Epithelial cell of esophagus (primary cell): ENCODE measurements at regions not wholly inside any gene's neighbourhood (a gene's known extent, or its start where the extent isn't known, plus 50 kb on each side); places are given as distances from the start of the nearest gene placed in this dataset.

ENCODE experiments used
- DNase-seq: peaks from one replicate; pipeline ENCODE4 v3.0.0; 2010; ENCODE audit warnings: low read depth
- H3K4me3 ChIP-seq: 2 replicates; pipeline ENCODE4 v1.5.1; 2011; ENCODE audit warnings: mild to moderate bottlenecking, low read length, control low read depth
- TF ChIP-seq, protein P1 (sequence below): IDR thresholded peaks from 2 replicates; pipeline ENCODE4 v1.5.1; 2011; ENCODE audit warnings: low read depth, mild to moderate bottlenecking, low read length, control low read depth, inconsistent platforms; ENCODE audit not compliant: insufficient read depth; ENCODE audit errors: missing control alignments

DNA sequence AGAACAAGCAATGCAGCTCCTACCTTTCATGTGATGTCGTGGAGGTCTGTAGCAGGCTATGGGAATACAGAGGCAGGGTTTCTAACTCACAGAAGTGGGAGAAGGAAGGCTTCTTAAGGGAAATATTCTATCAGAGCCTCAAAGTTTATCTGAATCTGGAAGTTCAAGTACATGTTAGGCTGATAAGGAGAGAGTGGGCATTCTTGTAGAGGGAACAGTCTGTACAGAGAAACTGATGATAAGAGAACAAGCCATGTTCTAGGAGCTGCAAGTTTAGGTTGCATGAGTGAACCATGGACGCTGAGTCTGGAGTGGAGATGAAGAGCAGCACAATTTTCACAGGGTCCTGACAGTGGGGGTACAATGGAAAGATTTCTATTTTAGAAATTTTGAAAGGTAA is 344.0 kb downstream of the CHRM3 start:
- H3K4me3 ChIP-seq = no peak overlapping the region
- TF ChIP-seq, protein P1, sequence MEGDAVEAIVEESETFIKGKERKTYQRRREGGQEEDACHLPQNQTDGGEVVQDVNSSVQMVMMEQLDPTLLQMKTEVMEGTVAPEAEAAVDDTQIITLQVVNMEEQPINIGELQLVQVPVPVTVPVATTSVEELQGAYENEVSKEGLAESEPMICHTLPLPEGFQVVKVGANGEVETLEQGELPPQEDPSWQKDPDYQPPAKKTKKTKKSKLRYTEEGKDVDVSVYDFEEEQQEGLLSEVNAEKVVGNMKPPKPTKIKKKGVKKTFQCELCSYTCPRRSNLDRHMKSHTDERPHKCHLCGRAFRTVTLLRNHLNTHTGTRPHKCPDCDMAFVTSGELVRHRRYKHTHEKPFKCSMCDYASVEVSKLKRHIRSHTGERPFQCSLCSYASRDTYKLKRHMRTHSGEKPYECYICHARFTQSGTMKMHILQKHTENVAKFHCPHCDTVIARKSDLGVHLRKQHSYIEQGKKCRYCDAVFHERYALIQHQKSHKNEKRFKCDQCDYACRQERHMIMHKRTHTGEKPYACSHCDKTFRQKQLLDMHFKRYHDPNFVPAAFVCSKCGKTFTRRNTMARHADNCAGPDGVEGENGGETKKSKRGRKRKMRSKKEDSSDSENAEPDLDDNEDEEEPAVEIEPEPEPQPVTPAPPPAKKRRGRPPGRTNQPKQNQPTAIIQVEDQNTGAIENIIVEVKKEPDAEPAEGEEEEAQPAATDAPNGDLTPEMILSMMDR = no peak
- DNase-seq = no peak

DNA sequence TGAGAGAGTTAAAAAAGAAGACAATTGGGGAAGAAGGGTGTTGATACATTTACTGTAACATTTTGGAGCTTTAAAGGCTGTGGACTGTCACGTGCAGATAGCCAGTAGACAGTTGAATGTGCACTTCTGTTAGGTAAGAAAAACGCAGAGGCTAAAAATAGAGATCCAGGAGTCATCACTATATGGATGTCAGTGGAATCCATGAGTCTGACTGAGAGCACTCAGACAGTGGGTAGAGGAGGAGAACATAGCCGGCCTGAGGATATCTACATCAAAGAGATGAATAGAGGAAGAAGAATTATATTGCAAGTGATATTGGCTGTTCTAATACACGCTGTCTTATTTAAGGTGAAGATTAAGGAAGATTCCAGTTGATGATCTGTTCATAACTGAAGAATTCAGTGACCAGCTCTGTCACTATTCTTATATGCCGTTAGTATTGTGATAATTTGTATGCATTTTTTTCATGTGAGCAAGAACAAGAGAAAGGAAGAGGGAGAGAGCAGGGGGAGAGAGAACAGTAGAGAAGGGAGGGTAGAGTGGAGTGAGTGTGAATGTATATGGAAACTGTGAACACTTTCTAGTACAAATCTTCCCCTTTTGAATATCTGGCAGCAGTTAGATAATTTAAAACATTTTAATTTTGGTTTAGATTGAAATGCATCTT is 344.8 kb downstream of the CHRM3 start:
- TF ChIP-seq, protein P1 = no peak
- H3K4me3 ChIP-seq = no peak overlapping the region
- DNase-seq = no peak

- no peak overlapping the region for H3K4me3 ChIP-seq
- no peak for DNase-seq
- TF ChIP-seq, protein P1 = no peak
These were observed 346.4 kb downstream of the CHRM3 start for GRCh38 chr1:239732770-239733169.

GRCh38 chr1:239733995-239734394 is 347.6 kb downstream of the CHRM3 start:
- TF ChIP-seq, protein P1 = no peak
- no peak overlapping the region for H3K4me3 ChIP-seq
- no peak for DNase-seq

DNA sequence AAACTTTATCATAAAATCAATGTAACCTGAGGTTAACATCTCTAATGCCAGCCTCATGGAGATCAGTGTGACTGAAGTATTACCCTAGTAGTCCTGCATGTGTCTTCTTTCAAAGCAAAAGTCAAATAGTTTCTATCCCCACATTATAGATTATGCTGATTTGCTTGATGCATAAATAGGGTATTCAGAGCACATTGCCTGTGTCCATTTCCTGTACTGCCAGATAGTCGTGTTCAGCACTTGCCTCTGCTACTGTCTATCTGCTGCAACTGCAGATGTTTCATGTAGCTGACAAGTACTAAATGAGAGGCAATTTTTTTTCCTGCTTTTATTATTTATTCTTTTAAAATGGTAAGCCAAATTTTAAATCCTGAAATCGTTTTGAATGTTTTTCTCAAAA is 348.7 kb downstream of the CHRM3 start:
- TF ChIP-seq, protein P1 = no peak
- no peak overlapping the region for H3K4me3 ChIP-seq
- DNase-seq = no peak

DNA sequence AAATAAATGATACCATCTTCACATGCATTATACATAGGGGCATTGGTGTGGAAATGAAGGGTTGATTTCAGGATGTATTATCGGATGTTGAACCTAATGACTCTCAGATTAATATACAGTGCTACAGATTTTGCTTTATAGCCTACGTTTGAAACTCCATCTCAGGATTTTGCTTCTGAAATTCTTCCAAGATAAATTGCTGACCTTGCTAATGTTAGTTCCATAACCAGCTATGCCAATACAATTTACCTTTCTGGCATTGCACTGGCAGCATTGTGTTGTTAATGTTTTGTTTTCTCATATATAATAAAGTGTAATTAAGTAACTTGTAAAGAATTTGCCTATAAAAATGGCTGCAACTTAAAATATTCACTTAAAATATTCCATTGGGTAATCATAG is 350.1 kb downstream of the CHRM3 start:
- no peak for DNase-seq

More for the DNA sequence above, 350.1 kb downstream of the CHRM3 start:
- TF ChIP-seq, protein P1 = no peak
- no peak overlapping the region for H3K4me3 ChIP-seq
